HepG2 (cell line): ENCODE measurements at regions not wholly inside any gene's neighbourhood (a gene's known extent, or its start where the extent isn't known, plus 50 kb on each side); places are given as distances from the start of the nearest gene placed in this dataset.

Experiments
- ATAC-seq: fragments of 200-7000 bp; cut with Tn5 transposase; 3 replicates; pipeline ENCODE4 v1.9.1; 2020; ENCODE audit warnings: mild to moderate bottlenecking, moderate library complexity
- BruUV-seq: library from RNA; stranded (reverse); fragments of 400-500 nt; replicated peaks from 2 replicates; lab custom pipeline; 2021; lab: Mats Ljungman, UMichigan
- CTCF ChIA-PET: fragments of 300-600 bp; formaldehyde crosslinking; extraction: SDS; loops from one replicate; lab custom pipeline; 2021; ENCODE audit warnings: low total read pairs, inconsistent platforms, low intra/inter-chr PET ratio; lab: Yijun Ruan, JAX
- POLR2A ChIA-PET: fragments of 350-600 bp; sonication (Branson Sonifier 250); formaldehyde crosslinking; loops from one replicate; lab custom pipeline; 2020; ENCODE audit warnings: antibody characterized with exemption, inconsistent platforms; lab: Yijun Ruan, JAX
- DNase-seq: peaks from one replicate; pipeline ENCODE4 v3.0.0-alpha.2; 2015; ENCODE audit warnings: low spot score
- FAIRE-seq: peaks from 3 replicates; lab custom pipeline; 2011; peaks lifted over from hg19 to GRCh38; lab: Jason Lieb, UNC
- H2AFZ ChIP-seq: one replicate; pipeline ENCODE4 v1.6.1; 2011; ENCODE audit warnings: low read length, inconsistent platforms
- H3K27ac ChIP-seq: fragments of 300-600 bp; 3 replicates; pipeline ENCODE4 v1.8.0; 2011; ENCODE audit warnings: mixed run types, mild to moderate bottlenecking, mixed read lengths, low read length, inconsistent platforms; ENCODE audit not compliant: insufficient read depth; ENCODE audit errors: extremely low read length
- H3K27me3 ChIP-seq, 2 experiments: fragments of 200-600 bp in 1 of 2; 2 replicates in 1 of 2; 3 replicates in 1 of 2; pipeline versions ENCODE4 v1.6.0 to v1.8.0; 2011; ENCODE audit warnings: low read length in 2 of 2, mild to moderate bottlenecking in 2 of 2, moderate library complexity in 2 of 2, inconsistent platforms in 1 of 2; ENCODE audit not compliant: insufficient read depth in 2 of 2, control insufficient read depth in 1 of 2
- H3K36me3 ChIP-seq, 2 experiments: fragments of 200-600 bp in 1 of 2; replicated peaks in 1 of 2; 2 replicates in 1 of 2; 3 replicates in 1 of 2; pipeline versions ENCODE4 v1.5.1 to v1.8.0; 2011; ENCODE audit warnings: low read length in 2 of 2, inconsistent platforms in 1 of 2; ENCODE audit not compliant: insufficient read depth in 2 of 2, control insufficient read depth in 1 of 2
- H3K4me1 ChIP-seq: 2 replicates; pipeline ENCODE4 v1.5.1; 2012; ENCODE audit warnings: low read length, inconsistent platforms; ENCODE audit not compliant: insufficient read depth
- H3K4me2 ChIP-seq: 2 replicates; pipeline ENCODE4 v1.6.0; 2011; ENCODE audit warnings: low read depth, low read length, inconsistent platforms
- H3K4me3 ChIP-seq, 3 experiments: fragments of 200-600 bp in 1 of 3; sonication (generic), shearing (Covaris generic) in 1 of 3; replicated peaks in 1 of 3; 2 replicates each; pipeline ENCODE4 v1.5.1; 2011 to 2016; ENCODE audit warnings: low read length in 3 of 3, inconsistent platforms in 2 of 3, low read depth in 2 of 3, mild to moderate bottlenecking in 2 of 3, control low read depth in 1 of 3, mixed read lengths in 1 of 3; ENCODE audit not compliant: insufficient read depth in 1 of 3
- H3K79me2 ChIP-seq: one replicate; pipeline ENCODE4 v1.6.1; 2011; ENCODE audit warnings: low read length, inconsistent platforms; ENCODE audit not compliant: insufficient read depth
- H3K9ac ChIP-seq: 2 replicates; pipeline ENCODE4 v1.6.0; 2011; ENCODE audit warnings: mild to moderate bottlenecking, low read depth, low read length, inconsistent platforms; ENCODE audit not compliant: insufficient read depth
- H3K9me3 ChIP-seq: 2 replicates; pipeline ENCODE4 v1.5.1; 2012; ENCODE audit warnings: mild to moderate bottlenecking, low read length
- H4K20me1 ChIP-seq: 2 replicates; pipeline ENCODE4 v1.6.0; 2011; ENCODE audit warnings: inconsistent platforms, mild to moderate bottlenecking, low read length, moderate library complexity; ENCODE audit not compliant: insufficient read depth
- CBX2 ChIP-seq, 2 experiments: fragments of 200-600 bp in 1 of 2; sonication (generic); formaldehyde crosslinking in 1 of 2; IDR thresholded peaks; 2 replicates each; pipeline versions ENCODE4 v1.7.0 to v1.8.1; 2018 to 2022; ENCODE audit warnings: low read depth in 2 of 2, low read length in 1 of 2, mild to moderate bottlenecking in 1 of 2, missing genetic modification reagents in 1 of 2
- FOXA1 ChIP-seq, 2 experiments: fragments of 450-650 bp in 1 of 2; sonication (generic) in 1 of 2; formaldehyde crosslinking in 1 of 2; IDR thresholded peaks; 2 replicates each; pipeline versions ENCODE4 v1.4.0 to v1.6.1; 2016 to 2020; ENCODE audit warnings: missing genetic modification reagents in 1 of 2
- FOXP1 ChIP-seq, 2 experiments: fragments of 450-650 bp in 1 of 2; IDR thresholded peaks; 2 replicates each; pipeline ENCODE4 v1.6.1; 2017 to 2018; ENCODE audit warnings: antibody characterized with exemption in 1 of 2
- GATAD2A ChIP-seq: IDR thresholded peaks from 2 replicates; pipeline ENCODE4 v1.6.1; 2016
- HNF4A ChIP-seq: sonication (generic); formaldehyde crosslinking; IDR thresholded peaks from 2 replicates; pipeline ENCODE4 v1.4.0; 2020; ENCODE audit warnings: missing genetic modification reagents
- ZNF274 ChIP-seq: sonication (generic); formaldehyde crosslinking; IDR thresholded peaks from 2 replicates; pipeline ENCODE4 v1.5.1; 2020; ENCODE audit warnings: mild to moderate bottlenecking, missing genetic modification reagents
- ZNF343 ChIP-seq: sonication (generic); formaldehyde crosslinking; IDR thresholded peaks from 2 replicates; pipeline ENCODE4 v1.4.0; 2020; ENCODE audit warnings: mild to moderate bottlenecking, missing genetic modification reagents
- ZNF451 ChIP-seq: sonication (generic); formaldehyde crosslinking; IDR thresholded peaks from 2 replicates; pipeline ENCODE4 v1.5.0; 2020; ENCODE audit warnings: mild to moderate bottlenecking, missing genetic modification reagents
- ZNF614 ChIP-seq: IDR thresholded peaks from 2 replicates; pipeline ENCODE4 v1.6.1; 2018; ENCODE audit warnings: missing biosample characterization, missing genetic modification reagents, inconsistent platforms, borderline replicate concordance
- WGBS: methylation state at CpG from one replicate; pipeline ENCODE4 v1.1.6; 2017; ENCODE audit warnings: low lambda C conversion rate; 5-methylcytosine and 5-hydroxymethylcytosine counted together
- in situ Hi-C: cut with HindIII; loops from 2 replicates; pipeline ENCODE4 v1.10.0; 2017; ENCODE audit warnings: low pct_unique_long_range_greater_than_20kb; ENCODE audit not compliant: extremely low pct_ligation_motif_present
- intact Hi-C: fragments of 100-400 bp; cut with micrococcal nuclease; formaldehyde crosslinking; loops from one replicate; pipeline ENCODE4 v1.10.0; 2022; ENCODE audit not compliant: unreplicated experiment
- TF ChIP-seq, protein P1 (sequence below): sonication (generic); formaldehyde crosslinking; conservative IDR thresholded peaks from 2 replicates; pipeline ENCODE4 v1.4.0; 2020; ENCODE audit warnings: mild to moderate bottlenecking, missing genetic modification reagents, moderate library complexity
- TF ChIP-seq, protein P2 (sequence below): sonication (generic); formaldehyde crosslinking; IDR thresholded peaks from 2 replicates; pipeline ENCODE4 v1.8.0; 2022; ENCODE audit warnings: mild to moderate bottlenecking, missing genetic modification reagents, moderate library complexity
- TF ChIP-seq, protein P3 (sequence below): sonication (generic); formaldehyde crosslinking; IDR thresholded peaks from 2 replicates; pipeline ENCODE4 v1.4.0; 2020; ENCODE audit warnings: missing genetic modification reagents

DNA sequence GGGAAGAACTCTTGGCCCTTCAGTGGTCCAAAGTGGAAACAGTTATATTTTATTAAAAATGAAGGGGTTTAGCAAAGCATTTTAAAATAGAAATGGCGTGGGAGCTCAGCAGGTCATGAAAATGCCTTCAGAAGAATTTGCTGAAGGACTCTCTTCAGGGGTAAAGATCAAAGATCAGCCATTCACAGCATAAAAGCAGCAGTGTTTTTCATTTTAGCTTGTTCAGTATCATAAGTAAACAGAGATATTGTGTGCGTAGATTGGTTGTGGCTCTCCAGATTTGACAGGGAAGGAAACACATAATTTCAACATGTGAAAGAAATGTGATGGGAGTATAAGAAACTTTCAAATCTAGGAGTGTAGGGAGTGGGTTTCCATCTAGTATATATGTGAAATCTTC lies 519.2 kb upstream of the MAP3K7 start:
- Histone ChIP-seq H3K4me3 (no peak overlapping the region), H4K20me1 (no peaks in the 10 kb centered on the region), H2AFZ (no peak overlapping the region), H3K27ac (no peak overlapping the region), H3K4me2 (no peak overlapping the region), H3K36me3 (no peaks in the 10 kb centered on the region)
- FAIRE-seq: no peak
- intact Hi-C loops: no loop called here
- TF ChIP-seq FOXA1 (IDR thresholded peaks at IDR 0.05): no peak
- no peak for TF ChIP-seq FOXA1 (CRISPR knock-in tag; IDR thresholded peaks at IDR 0.05)
- TF ChIP-seq FOXP1 (IDR thresholded peaks at IDR 0.05): no peak
- TF ChIP-seq FOXP1 (CRISPR knock-in tag; IDR thresholded peaks at IDR 0.05): 0 out of 2 replicates have a peak, but pooled peaks have one; percentile 23
- peak; percentile 58; the same call in 1 of the 2 replicates for TF ChIP-seq HNF4A (CRISPR knock-in tag)
- TF ChIP-seq, protein P1, sequence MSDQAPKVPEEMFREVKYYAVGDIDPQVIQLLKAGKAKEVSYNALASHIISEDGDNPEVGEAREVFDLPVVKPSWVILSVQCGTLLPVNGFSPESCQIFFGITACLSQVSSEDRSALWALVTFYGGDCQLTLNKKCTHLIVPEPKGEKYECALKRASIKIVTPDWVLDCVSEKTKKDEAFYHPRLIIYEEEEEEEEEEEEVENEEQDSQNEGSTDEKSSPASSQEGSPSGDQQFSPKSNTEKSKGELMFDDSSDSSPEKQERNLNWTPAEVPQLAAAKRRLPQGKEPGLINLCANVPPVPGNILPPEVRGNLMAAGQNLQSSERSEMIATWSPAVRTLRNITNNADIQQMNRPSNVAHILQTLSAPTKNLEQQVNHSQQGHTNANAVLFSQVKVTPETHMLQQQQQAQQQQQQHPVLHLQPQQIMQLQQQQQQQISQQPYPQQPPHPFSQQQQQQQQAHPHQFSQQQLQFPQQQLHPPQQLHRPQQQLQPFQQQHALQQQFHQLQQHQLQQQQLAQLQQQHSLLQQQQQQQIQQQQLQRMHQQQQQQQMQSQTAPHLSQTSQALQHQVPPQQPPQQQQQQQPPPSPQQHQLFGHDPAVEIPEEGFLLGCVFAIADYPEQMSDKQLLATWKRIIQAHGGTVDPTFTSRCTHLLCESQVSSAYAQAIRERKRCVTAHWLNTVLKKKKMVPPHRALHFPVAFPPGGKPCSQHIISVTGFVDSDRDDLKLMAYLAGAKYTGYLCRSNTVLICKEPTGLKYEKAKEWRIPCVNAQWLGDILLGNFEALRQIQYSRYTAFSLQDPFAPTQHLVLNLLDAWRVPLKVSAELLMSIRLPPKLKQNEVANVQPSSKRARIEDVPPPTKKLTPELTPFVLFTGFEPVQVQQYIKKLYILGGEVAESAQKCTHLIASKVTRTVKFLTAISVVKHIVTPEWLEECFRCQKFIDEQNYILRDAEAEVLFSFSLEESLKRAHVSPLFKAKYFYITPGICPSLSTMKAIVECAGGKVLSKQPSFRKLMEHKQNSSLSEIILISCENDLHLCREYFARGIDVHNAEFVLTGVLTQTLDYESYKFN (CRISPR knock-in tag): peak; percentile 46; the same call in 1 of the 2 replicates
- TF ChIP-seq, all 625 proteins: peak for 3
- in situ Hi-C loops: no loop called here
- ChIA-PET POLR2A (no interaction called here), CTCF (no interaction called here)
- peak; percentile 25 for DNase-seq
- no peak overlapping the region for H3K9ac ChIP-seq
- H3K79me2 ChIP-seq: no peaks in the 10 kb centered on the region
- 4% methylated on average over 2 of the region's 2 CpGs for WGBS
- H3K9me3 ChIP-seq: no peaks in the 10 kb centered on the region
- peak; percentile 69 for ATAC-seq
- no peaks in the 10 kb centered on the region for H3K27me3 ChIP-seq
- peaks cover 13% of the 10 kb centered on the region for H3K4me1 ChIP-seq
- BruUV-seq: no TSS peak

DNA sequence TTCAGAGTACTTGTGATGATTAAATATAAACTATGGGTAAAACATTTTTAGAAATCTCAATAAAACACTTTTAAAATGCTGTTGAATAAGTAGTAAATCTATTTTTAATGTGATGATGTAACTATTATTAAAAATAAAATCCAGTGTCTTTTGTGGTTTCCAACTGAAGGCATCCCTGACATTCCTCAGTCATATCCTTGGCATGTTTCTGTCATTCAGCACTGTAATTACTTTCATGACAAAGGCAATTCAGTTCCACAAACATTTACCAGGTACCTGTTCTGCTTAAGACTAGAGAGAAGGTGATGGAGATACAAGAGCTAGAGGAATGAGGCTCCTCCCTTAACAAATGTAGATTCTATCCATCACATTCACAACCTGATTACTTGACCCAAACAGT lies 518.7 kb upstream of the MAP3K7 start:
- TF ChIP-seq, protein P2, sequence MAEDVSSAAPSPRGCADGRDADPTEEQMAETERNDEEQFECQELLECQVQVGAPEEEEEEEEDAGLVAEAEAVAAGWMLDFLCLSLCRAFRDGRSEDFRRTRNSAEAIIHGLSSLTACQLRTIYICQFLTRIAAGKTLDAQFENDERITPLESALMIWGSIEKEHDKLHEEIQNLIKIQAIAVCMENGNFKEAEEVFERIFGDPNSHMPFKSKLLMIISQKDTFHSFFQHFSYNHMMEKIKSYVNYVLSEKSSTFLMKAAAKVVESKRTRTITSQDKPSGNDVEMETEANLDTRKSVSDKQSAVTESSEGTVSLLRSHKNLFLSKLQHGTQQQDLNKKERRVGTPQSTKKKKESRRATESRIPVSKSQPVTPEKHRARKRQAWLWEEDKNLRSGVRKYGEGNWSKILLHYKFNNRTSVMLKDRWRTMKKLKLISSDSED (CRISPR knock-in tag): no peak
- no peak for TF ChIP-seq ZNF274 (CRISPR knock-in tag)
- TF ChIP-seq, protein P3, sequence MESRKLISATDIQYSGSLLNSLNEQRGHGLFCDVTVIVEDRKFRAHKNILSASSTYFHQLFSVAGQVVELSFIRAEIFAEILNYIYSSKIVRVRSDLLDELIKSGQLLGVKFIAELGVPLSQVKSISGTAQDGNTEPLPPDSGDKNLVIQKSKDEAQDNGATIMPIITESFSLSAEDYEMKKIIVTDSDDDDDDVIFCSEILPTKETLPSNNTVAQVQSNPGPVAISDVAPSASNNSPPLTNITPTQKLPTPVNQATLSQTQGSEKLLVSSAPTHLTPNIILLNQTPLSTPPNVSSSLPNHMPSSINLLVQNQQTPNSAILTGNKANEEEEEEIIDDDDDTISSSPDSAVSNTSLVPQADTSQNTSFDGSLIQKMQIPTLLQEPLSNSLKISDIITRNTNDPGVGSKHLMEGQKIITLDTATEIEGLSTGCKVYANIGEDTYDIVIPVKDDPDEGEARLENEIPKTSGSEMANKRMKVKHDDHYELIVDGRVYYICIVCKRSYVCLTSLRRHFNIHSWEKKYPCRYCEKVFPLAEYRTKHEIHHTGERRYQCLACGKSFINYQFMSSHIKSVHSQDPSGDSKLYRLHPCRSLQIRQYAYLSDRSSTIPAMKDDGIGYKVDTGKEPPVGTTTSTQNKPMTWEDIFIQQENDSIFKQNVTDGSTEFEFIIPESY: no peak
- no peak for TF ChIP-seq ZNF343
- no peak for TF ChIP-seq CBX2 (IDR thresholded peaks at IDR 0.05; ENCODE audit: low read depth, low read length)
- no peak for TF ChIP-seq CBX2 (CRISPR knock-in tag; IDR thresholded peaks at IDR 0.05; ENCODE audit: low read depth)
- no peak for TF ChIP-seq ZNF451 (CRISPR knock-in tag)
- TF ChIP-seq FOXP1 (IDR thresholded peaks at IDR 0.05): no peak
- TF ChIP-seq FOXP1 (CRISPR knock-in tag; IDR thresholded peaks at IDR 0.05): no peak
- TF ChIP-seq ZNF614 (CRISPR knock-in tag): no peak
- no peak for TF ChIP-seq GATAD2A
- ChIA-PET POLR2A (no interaction called here), CTCF (no interaction called here)
- intact Hi-C loops (no loop called here), in situ Hi-C loops (no loop called here)
- H3K36me3 ChIP-seq: no peaks in the 10 kb centered on the region
- no peak overlapping the region for H3K27ac ChIP-seq
- no peaks in the 10 kb centered on the region for H3K79me2 ChIP-seq
- BruUV-seq: no TSS peak
- no peak for DNase-seq
- FAIRE-seq: no peak
- H3K9me3 ChIP-seq: no peaks in the 10 kb centered on the region
- no peak for ATAC-seq
- no peak overlapping the region for H3K4me2 ChIP-seq
- peaks cover 13% of the 10 kb centered on the region for H3K4me1 ChIP-seq
- no peaks in the 10 kb centered on the region for H3K27me3 ChIP-seq
- H2AFZ ChIP-seq: no peak overlapping the region
- H3K9ac ChIP-seq: no peak overlapping the region
- H3K4me3 ChIP-seq: no peak overlapping the region
- no peaks in the 10 kb centered on the region for H4K20me1 ChIP-seq
